ENCODE measurements at regions not wholly inside any gene's neighbourhood (a gene's known extent, or its start where the extent isn't known, plus 50 kb on each side); places are given as distances from the start of the nearest gene placed in this dataset.
"Not testable (repeated sequence)": the region's sequence is repeated elsewhere in the genome, so short reads cannot be mapped to it uniquely, and the experiment has no call there.

DNA sequence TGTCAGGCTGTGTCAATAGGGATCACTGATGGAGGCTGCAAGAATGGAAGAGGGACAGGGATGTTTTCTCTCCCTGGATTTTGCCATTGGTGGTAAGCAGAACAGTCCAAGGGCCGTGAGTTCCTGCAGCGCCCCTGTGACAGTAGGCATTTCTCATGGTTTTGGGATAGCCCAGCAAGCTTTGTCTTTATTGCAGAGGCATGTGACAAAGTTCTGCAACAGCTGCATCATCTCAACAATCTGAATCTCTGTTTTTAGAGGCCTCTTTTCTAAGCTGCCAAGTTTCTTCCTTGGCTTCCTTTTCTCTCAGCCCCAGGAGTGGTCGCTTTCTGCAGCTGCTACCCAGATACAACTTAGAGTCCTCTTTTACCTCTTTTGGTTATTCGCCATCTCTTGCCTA lies 95.7 kb upstream of the TSHZ3 start:
- DNase-seq (ENCODE audit: extremely low read depth, low read depth): no peak

DNA sequence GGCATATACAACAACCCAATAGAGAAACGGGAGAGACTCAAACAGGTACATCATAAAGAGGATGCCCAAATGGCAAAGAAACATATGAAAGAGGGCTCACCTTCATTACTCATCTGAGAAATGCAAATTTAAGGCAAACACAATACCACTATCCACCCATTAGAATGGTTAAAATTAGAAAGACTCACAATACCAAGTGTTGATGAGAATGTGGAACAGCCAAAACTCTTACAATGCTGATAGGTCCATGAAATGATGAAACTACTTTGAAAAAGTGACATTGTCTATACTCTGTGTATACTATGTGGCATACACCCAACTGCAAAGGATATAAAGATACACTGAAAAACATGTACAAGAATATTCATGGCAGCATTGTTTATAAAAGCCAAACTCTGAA lies 96.2 kb upstream of the TSHZ3 start:
- DNase-seq (ENCODE audit: extremely low read depth, low read depth): no peak

DNA sequence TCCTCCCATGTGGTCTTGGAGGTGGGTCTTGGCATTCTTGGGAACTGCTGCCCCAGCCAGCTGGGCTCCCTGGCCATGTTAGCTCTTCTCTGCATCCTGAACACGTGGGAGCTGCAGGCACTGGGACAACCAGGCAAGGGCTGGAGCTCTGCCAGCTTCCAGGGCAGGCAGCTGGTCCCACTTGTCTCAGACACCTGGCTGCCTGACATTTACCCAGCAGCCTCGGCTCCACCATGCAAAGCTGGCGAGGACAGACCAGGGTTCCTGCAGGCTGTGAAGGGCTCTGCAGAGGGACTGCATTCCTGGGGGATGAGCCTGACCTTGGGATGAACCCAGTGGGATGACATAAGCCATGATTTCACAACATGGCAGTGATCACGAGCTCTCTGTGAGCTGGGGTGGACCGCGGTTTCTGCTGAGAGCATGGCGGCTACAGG lies 99.0 kb upstream of the TSHZ3 start:
- no peak for DNase-seq (ENCODE audit: extremely low read depth, low read depth)

DNA sequence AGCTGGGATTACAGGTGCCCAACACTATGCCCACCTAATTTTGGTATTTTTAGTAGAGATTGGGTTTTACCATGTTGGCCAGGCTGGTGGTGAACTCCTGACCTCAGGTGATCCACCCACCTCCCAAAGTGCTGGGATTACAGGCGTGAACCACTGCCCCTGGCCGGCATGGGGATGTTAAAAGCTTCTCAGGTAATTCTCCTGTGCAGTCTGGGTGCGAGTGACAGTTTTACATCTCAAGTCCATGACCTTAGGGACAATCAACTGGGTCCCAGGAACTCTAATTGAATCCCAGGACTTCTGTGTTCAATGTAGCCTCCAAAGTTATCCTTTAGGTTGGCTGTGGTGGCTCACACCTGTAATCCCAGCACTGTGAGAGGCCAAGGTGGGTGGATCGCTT lies 100.1 kb upstream of the TSHZ3 start:
- no peak for DNase-seq (ENCODE audit: extremely low read depth, low read depth)

DNA sequence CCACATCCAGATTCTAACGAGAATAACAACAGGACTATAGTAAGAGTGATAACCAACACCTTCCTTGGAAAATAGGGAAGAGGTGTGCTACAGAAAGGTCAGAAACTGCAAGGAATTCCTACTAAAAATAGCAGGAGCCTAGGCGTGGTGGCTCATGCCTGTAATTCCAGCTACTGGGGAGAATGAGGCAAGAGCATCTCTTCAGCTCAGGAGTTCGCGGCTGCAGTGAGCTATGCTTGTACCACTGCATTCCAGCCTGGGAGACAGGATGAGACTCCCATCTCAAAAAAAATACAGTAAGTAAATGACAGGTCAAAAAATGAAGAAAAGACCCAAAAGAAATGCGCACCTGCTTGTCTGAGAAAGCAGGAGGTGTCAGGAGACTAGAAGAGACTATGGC lies 101.5 kb upstream of the TSHZ3 start:
- DNase-seq (ENCODE audit: extremely low read depth, low read depth): no peak

DNA sequence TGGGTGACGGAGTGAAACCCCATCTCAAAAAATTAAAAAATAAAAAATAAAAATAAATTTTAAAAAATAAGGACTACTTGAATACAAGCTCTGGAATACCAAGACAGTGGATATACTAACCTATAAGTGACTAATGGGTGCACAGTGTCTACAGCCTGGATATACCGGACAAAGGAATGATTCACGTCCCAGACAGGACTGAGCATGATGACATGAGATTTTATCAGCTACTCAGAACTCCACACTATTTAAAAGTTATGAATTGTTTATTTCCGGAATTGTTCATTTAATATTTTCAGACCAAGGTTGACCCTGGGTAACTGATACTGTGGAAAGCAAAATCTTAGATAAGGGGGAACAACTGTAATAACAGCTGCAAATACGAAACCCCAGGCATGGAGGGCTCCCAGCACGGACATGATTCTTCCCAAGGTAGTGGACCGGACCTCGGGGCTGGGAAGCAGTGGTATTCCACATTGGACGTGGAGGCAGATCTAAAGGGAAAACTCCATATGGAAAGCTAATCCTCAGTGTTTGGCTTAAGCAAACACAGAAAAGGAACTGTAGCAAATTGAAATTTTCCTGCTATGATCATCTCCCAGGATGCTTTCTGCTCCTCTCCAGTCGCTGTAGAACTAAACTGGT lies 102.6 kb upstream of the TSHZ3 start:
- DNase-seq (ENCODE audit: extremely low read depth, low read depth): no peak

DNA sequence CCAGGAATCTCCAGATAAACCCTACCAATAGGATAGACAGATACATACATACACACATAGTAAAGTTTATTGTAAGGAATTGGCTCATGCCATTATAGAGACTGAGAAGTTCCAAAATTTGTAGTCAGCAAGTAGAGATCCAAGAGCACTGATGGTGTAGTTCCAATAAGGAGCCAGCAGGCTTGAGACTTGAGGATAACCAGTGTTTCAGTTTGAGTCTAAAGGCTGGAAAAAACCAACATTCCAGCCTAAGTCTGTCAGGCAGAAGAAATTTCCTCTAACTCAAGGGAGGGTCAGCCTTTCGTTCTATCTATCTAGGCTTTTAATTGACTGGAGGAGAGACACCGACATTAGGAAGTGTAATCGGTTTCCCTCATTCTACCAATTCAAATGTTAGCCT lies 110.2 kb upstream of the TSHZ3 start:
- DNase-seq (ENCODE audit: extremely low read depth, low read depth): no peak

DNA sequence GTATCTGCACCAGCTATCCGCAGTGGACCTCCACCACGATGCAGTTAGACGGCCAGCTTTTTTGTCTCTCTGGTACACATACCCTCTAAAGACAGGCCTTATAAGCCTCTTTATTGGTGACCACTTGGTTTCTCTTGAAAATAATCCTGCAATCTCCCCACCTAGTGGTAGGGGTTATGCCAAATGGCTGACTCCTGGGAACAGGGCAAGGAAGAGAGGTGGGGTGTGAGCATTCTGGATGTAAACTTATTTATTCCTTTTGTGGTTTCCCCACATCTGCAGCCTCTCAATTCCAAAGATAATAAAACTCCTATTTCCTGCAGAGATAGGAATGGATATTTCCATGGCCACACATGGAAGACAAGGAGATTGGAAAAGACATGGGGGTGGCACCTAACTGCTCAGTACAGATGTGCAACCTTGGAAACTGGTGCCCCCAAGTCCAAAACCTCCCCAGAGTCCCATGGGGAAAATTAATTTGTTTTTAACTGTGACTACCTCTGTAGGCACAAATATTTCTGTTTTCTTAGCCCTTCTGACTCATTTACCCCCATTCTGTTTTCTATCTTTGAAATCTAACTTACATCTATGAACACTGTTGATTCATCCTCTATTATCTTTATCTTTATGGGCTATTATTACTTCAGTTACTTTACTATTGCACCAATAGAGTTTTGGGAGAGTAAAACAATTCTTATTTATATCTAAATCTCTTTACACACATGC lies 112.7 kb upstream of the TSHZ3 start:
- no peak for DNase-seq (ENCODE audit: extremely low read depth, low read depth)

DNA sequence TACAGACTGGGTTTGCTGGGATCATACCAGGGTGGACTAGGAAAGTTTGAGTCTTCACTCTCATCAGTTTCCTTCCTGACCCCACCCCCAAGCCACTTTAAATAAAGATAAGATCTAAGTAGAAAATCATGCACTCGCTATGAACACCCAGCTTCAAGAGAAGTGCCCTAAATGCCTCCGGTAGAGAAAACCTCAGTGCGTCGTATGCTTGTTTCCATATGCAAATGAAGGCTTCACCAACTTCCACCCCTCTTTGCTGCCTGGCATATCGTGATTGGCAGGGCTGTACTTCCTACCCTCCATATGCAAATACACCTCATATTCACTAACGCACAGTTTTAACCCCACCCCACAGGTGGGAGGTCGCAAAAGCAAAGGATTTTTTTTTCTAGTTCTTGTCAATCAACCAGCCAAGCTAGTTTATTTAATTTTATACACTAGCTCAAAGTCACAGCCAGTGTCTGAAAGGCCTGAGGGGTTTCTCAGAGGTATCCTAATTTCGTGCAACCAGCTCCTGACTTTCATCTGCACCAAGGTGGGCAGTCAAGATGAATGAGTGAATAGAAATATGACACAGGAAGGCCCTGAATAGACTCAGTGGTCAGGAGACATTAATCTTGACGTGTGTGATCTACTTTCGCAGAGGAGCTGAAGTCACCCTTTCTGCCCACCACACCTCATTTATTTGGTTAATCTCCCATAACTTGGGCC lies 121.1 kb upstream of the TSHZ3 start:
- DNase-seq (ENCODE audit: extremely low read depth, low read depth): no peak

DNA sequence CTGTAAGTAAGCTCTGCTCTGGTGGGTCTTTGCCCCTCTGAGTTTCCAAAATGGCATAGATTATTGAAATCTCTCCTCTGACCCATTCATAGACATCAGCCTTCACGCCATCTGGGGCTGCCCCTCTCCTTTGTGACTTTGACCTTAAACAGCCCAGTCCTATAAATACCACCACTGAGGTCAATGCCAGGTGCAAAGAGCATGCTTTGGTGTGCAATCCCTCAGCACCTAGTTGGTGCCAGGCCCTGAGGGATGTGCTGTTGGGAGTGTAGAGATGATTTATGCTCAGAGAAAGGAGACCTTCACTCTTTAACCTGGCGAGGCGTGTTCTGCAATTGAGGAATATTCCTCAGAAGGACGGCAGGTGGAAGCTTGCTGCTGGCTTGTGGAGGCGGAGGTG lies 121.7 kb upstream of the TSHZ3 start:
- no peak for DNase-seq (ENCODE audit: extremely low read depth, low read depth)

DNA sequence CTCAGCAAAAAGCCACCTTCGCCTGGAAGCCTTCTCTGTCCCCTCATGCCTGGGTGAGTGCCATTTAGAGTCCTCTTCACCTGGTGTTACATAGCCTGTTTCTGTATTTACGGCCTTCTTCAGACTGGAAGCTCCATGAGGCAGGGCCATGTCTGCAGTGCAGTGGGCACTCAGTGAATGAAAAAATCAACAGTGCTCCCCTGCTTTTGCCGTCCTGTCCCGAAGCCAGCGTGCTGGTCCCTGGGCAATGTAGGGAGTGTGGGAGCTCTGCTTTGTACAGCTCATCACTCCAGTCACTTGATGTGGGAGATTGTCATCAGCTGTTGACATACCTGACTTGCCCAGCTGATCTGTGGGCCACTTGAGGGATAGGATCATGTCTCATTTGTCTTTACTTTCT lies 129.0 kb upstream of the TSHZ3 start:
- DNase-seq (ENCODE audit: extremely low read depth, low read depth): no peak

DNA sequence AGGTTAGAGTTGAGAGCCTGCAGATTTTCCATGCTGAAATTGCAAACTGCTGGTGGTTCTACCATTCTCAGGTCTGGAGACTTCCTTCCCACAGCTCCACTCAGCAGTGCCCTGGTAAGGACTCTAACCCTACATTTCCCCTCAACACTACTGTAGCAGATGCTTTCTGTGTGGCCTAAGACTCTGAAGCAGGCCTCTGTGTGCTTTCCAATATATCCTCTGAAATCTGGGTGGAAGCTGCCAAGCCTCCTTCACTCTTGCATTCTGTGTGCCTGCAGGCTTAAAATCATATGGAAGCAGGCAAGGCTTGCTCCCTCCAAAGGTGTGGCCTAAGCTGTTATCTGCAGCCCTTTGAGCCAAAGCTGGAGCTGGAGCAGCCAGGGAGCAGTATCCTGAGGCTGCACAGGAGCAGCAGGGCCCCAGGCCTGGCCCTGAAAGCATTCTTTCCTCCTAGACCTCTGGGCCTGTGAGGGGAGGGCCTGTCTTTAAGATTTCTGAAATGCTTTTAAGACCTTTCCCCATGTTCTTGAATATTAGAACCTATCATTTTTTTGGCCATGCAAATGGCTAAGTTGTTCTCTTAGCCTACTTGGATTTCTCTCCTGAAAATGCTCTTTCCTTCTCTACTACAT lies 134.1 kb upstream of the TSHZ3 start:
- no peak for DNase-seq (ENCODE audit: extremely low read depth, low read depth)

DNA sequence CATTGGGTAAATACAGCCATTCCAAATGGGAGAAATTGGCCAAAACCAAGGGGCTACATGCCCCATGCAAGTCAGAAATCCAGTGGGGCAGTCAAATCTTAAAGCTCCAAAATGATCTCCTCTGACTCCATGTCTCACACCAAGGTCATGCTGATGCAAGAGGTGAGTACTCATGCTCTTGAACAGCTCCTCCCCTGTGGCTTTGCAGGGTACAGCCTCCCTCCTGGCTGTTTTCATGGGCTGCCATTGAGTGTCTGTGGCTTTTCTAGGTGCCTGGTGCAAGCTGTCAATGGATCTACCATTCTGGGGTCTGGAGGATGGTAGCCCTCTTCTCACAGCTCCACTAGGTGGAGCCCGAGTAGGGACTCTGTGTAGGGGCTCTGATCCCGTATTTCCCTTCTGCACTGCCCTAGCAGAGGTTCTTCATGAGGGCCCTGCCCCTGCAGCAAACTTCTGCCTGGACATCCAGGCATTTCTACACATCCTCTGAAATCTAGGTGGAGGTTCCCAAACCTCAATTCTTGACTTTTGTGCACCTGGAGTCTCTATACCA lies 135.7 kb upstream of the TSHZ3 start:
- not testable (repeated sequence) for DNase-seq (ENCODE audit: extremely low read depth, low read depth)

DNA sequence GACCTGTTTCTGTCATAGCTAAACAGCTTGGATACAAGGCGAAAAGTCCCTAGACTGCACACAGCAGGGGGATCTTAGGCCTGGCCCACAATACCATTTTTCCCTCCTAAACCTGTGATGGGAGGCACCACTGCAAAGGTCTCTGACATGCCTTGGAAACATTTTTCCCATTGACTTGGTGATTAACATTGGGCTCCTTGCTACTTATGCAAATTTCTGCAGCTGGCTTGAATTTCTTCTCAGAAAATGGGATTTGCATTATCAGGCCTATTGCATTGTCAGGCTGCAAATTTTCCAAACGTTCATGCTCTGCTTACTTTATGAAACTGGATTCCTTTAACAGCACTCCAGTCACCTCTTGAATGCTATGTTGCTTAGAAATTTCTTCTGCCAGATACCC lies 136.2 kb upstream of the TSHZ3 start:
- DNase-seq (ENCODE audit: extremely low read depth, low read depth): no peak

DNA sequence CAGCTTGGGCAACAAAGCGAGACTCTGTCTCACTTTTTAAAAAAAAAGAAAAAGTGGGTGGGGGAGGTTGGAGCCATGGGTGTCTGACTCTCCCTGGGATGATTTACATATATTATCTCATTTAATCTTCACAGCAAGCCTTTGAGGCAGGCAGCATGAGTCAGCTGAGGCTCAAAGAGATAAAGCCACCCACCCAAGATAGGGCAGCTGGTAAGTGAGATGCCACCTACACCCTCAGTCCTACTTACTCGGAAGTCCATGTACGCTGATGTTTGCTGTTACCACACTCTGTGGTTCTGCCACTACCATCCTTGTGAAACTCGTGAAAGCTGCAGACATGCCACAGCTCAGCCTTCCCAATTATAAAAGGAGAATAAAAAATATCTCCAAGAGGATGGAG lies 142.0 kb upstream of the TSHZ3 start:
- DNase-seq (ENCODE audit: extremely low read depth, low read depth): no peak

DNA sequence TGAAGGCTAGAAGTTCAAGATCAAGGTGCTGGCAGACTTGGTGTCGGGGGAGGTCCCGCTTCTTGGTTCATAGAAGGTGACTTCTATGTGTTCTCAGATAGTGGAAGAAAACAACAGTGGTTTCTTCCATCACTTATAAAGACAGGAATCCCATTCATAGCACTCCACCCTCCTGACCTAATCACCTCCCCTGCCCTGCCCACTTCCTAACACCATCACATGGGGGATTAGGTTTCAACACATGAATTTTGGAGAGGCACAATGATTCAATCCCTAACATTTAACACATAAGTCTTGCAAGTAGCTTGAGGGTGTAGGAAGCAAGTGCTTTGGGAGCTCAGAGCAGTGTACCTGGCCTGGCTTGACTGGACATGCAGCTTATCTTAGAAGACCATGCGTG lies 142.8 kb upstream of the TSHZ3 start:
- no peak for DNase-seq (ENCODE audit: extremely low read depth, low read depth)

DNA sequence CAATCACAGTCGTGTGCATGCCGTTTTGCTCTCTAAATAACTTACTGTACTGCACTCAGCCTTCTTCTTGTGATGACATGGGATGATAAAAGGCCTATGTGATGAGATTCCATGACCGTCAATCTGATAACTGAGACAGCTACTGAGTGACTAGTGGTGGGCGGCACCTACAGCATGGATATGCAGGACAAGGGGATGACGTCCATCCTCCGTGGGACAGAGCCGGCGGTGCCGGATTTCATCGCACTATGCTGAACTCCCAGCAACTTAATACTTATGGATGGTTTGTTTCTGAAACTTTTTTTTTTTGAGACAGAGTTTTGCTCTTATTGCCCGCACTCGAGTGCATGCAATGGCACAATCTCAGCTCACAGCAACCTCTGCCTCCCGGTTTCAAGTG lies 146.8 kb upstream of the TSHZ3 start:
- no peak for DNase-seq (ENCODE audit: extremely low read depth, low read depth)

DNA sequence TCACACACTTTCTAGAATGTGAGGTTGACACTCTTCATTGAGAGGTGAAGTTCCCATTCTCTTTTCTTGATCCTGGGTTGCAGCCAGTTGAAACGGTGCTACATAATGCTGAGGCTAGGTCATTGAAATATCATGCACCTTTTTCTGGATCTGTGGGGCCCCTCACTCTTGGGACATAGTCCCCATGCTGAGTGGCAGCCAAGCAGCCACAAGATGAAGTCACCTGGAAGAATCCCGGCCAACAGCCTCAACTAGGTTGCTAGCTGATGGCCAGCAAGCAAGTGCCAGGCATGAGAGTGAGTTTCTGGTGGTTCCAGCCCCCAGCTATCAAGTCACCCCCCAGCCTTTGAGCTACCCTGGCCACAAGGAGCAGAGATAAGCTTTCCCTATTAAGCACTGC lies 148.5 kb upstream of the TSHZ3 start:
- no peak for DNase-seq (ENCODE audit: extremely low read depth, low read depth)

DNA sequence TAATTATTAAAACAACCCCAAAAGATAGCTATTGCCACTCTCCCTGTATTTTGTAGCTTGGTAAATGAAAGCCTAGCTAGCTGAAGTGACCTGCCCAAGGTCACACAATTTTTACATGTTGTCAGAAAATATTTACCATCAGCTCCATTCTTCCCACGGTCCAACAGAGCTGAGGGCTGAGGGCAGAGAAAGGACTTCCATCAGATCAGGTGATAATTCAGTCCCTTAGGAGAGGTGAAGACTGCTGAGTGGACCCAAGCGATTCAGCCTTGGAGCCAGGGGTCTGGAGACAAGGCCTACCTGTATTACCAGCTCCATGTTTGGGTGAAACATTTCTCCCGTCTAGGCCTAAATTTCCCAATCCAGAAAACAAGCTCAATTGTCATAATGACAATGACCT lies 149.5 kb upstream of the TSHZ3 start:
- no peak for DNase-seq (ENCODE audit: extremely low read depth, low read depth)

DNA sequence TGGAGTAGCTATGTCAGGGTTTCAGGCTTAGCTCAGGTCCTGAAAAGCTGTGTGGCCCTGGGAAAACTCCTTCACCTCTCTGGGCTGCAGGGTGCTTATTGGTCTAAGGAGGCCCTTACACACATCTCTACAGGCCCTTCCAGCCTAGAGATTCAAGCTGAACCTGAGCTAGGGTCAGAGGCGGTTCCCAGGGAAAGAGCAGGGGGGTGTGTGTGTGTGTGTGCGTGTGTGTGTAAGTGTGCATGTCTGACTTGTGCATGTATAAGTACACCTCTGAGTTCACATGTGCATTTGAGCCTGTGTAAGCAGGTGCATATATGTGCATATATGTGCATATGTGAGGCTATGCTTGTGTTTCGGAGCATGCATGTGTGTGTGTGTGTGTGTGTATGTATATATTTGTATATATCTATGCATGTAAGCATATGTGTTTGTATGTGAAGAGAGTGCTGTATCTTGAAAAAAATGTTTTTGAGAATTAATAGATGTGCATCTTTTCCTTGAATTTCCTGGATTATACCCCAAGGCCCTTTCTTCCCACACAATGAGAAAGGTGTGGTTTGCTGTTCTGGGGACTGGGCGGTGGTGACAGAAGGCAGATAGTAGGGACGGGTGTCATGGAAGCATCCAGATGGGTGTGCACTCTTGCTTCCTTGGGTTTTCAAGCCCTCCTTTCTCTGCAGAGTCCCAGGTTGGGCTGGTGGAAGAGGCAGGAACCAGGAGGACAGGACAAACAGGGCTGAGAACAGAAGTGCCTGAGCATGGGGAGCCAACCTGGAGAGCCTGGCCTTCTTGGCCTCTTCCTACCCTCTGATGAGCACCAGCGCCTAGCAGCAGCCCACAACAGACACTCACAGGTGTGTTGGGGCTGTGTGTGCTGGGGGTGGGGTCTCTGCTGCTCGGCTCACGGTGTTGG lies 150.3 kb upstream of the TSHZ3 start:
- DNase-seq (ENCODE audit: extremely low read depth, low read depth): no peak
